Aorta (tissue), 5 donors: ENCODE measurements at regions not wholly inside any gene's neighbourhood (a gene's known extent, or its start where the extent isn't known, plus 50 kb on each side); places are given as distances from the start of the nearest gene placed in this dataset.
"Not testable (repeated sequence)": the region's sequence is repeated elsewhere in the genome, so short reads cannot be mapped to it uniquely, and the experiment has no call there.

Experiments
- ATAC-seq: fragments of 200-7000 bp; cut with Tn5 transposase; one replicate; pipeline ENCODE4 v1.9.1; 2022; ENCODE audit warnings: moderate library complexity; ENCODE audit not compliant: low FRiP score
- DNase-seq, 2 donors: peaks; one replicate each; pipeline ENCODE4 v3.0.0-alpha.2; 2020
- H3K27ac ChIP-seq, 2 donors: one replicate each; pipeline ENCODE4 v1.5.1; 2013; ENCODE audit warnings: low read length in 2 of 2, mild to moderate bottlenecking in 2 of 2, moderate library complexity in 2 of 2, control low read depth in 1 of 2, inconsistent platforms in 1 of 2, low read depth in 1 of 2
- H3K27me3 ChIP-seq, 2 donors: one replicate each; pipeline ENCODE4 v1.6.1; 2013; ENCODE audit warnings: control low read depth in 1 of 2, low read length in 1 of 2, mild to moderate bottlenecking in 1 of 2, moderate library complexity in 1 of 2; ENCODE audit not compliant: insufficient read depth in 2 of 2, control insufficient read depth in 1 of 2
- H3K36me3 ChIP-seq, 2 donors: one replicate each; pipeline ENCODE4 v1.6.1; 2013; ENCODE audit warnings: control low read depth in 1 of 2, low read length in 1 of 2, mild to moderate bottlenecking in 1 of 2; ENCODE audit not compliant: insufficient read depth in 2 of 2, control insufficient read depth in 1 of 2
- H3K4me1 ChIP-seq, 2 donors: one replicate each; pipeline ENCODE4 v1.6.1; 2013; ENCODE audit warnings: low read length in 2 of 2, control low read depth in 1 of 2, mild to moderate bottlenecking in 1 of 2, moderate library complexity in 1 of 2; ENCODE audit not compliant: insufficient read depth in 2 of 2, control insufficient read depth in 1 of 2
- H3K4me3 ChIP-seq, 2 donors: one replicate each; pipeline ENCODE4 v1.5.1; 2013; ENCODE audit warnings: low read length in 2 of 2, control low read depth in 1 of 2, mild to moderate bottlenecking in 1 of 2
- H3K9me3 ChIP-seq: one replicate; pipeline ENCODE4 v1.6.1; 2013; ENCODE audit warnings: mild to moderate bottlenecking, low read length; ENCODE audit not compliant: control insufficient read depth
- WGBS, 2 donors: extraction: QIAGEN DNeasy Blood & Tissue Kit; methylation state at CpG; one replicate each; pipeline ENCODE4 v1.1.7; 2013; 5-methylcytosine and 5-hydroxymethylcytosine counted together
- intact Hi-C, 2 donors: fragments of 100-400 bp; cut with DNase I; formaldehyde crosslinking; loops; one replicate each; pipeline versions ENCODE4 v1.14.2 to v1.15.0; 2022
- donor health status: healthy with polysubstance abuse.
- donor health status: Bipolar disorder and iron deficiency.
- donor health status: DM: no; HTN: no; CAD: no.
- donor health status: DM: no; HTN: no; CAD: no.
- donor health status: DM: yes; HTN: yes; CAD: no.

- H3K27me3 ChIP-seq, H3K4me3 ChIP-seq, H3K36me3 ChIP-seq, ATAC-seq, H3K4me1 ChIP-seq, H3K9me3 ChIP-seq, DNase-seq, H3K27ac ChIP-seq, intact Hi-C loops: not testable (repeated sequence)
- 76 to 95% methylated on average over 6 of the region's 6 CpGs for WGBS, 2 donors
These were observed 52.2 kb downstream of the ACTRT1 start for GRCh38 chrX:128000033-128000432.

DNA sequence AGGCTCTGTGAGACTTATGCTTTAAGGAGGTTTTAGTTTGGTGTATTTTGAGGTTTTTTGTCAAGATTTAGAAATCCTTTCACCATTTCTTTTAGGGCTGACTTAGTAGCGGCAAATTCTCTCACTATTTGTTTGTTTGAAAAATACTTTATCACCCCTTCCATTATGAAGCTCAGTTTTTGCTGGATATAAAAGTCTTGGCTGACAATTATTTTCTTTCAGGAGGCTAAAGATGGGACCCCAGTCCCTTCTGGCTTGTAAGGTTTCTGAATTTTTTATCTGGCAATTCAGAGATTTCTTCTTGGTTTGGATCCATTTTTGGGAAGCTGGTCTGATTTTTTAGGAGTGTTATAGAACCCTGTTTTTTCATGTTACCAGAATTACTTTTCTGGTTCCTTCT, 88.5 kb downstream of the ACTRT1 start:
- no peaks in the 10 kb centered on the region for H3K4me1 ChIP-seq
- DNase-seq, result no peak
- 93 to 95% methylated on average over 1 of the region's 1 CpG for WGBS, 2 donors
- H3K9me3 ChIP-seq, result no peaks in the 10 kb centered on the region
- no peaks in the 10 kb centered on the region for H3K27me3 ChIP-seq
- H3K4me3 ChIP-seq, result no peak overlapping the region
- no peak overlapping the region for H3K27ac ChIP-seq
- intact Hi-C loops, result no loop called here
- H3K36me3 ChIP-seq, result no peaks in the 10 kb centered on the region
- ATAC-seq, result no peak

DNA sequence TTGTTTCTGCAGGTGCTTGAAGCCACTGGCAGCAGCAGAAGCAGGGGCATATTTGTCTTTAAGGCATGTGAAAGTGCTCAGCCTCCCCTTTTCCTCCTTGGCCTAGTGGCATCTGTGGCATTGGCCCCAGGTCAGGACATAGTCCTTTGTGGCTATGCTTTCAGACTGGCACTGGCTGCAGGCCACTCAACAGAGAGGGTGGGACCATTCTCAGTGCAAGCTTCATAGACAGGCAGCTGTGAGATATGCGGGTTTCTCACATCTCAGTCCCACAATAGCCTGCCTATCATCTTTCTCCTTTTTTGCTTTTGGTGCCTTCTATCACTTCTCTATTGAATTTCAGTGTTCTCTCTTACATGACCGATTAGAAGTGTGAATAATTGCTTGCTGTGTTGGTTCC, 104.8 kb downstream of the ACTRT1 start:
- no peak overlapping the region for H3K4me3 ChIP-seq
- H3K27ac ChIP-seq, result no peak overlapping the region
- H3K36me3 ChIP-seq, result no peaks in the 10 kb centered on the region
- no peaks in the 10 kb centered on the region for H3K4me1 ChIP-seq
- H3K27me3 ChIP-seq, result no peaks in the 10 kb centered on the region
- ATAC-seq, result no peak
- 62 to 77% methylated on average over 2 of the region's 2 CpGs for WGBS, 2 donors
- intact Hi-C loops, result no loop called here
- H3K9me3 ChIP-seq, result no peaks in the 10 kb centered on the region
- no peak for DNase-seq

DNA sequence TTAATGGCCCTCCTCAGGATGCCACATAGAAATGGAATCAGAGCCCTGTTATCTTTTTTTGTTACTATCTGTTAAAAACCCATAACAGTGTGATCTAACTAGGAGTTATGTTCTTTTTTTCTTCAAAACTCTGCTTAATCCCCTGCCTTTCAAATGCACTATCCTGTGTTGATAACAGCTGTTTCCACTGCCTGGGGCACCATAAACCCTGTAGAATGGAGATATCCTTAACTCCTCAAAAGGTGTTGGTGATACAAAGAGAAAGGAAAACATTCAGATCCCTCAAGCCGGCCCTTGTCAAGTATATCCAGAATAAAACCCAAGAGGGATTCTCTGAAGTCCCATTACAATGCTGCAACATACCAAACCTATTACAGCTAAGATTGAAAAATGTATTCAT, 108.6 kb downstream of the ACTRT1 start:
- H3K27ac ChIP-seq, result no peak overlapping the region
- no peaks in the 10 kb centered on the region for H3K4me1 ChIP-seq
- ATAC-seq (no peak), DNase-seq (no peak)
- H3K9me3 ChIP-seq, result no peaks in the 10 kb centered on the region
- H3K36me3 ChIP-seq, result no peaks in the 10 kb centered on the region
- H3K27me3 ChIP-seq, result no peaks in the 10 kb centered on the region
- 19 to 28% methylated on average over 1 of the region's 1 CpG for WGBS, 2 donors
- intact Hi-C loops, result no loop called here
- H3K4me3 ChIP-seq, result no peak overlapping the region

GRCh38 chrX:127908384-127908783, 143.8 kb downstream of the ACTRT1 start:
- WGBS, 2 donors, result 50 to 62% methylated on average over 6 of the region's 6 CpGs
- H3K9me3 ChIP-seq, result no peaks in the 10 kb centered on the region
- H3K36me3 ChIP-seq, result no peaks in the 10 kb centered on the region
- H3K4me3 ChIP-seq, result no peak overlapping the region
- DNase-seq (no peak), ATAC-seq (no peak)
- intact Hi-C loops, result no loop called here
- no peaks in the 10 kb centered on the region for H3K27me3 ChIP-seq
- no peaks in the 10 kb centered on the region for H3K4me1 ChIP-seq
- no peak overlapping the region for H3K27ac ChIP-seq

- WGBS, 2 donors, result 64 to 86% methylated on average over 2 of the region's 2 CpGs
- no peak for ATAC-seq
- H3K36me3 ChIP-seq, result no peaks in the 10 kb centered on the region
- no peaks in the 10 kb centered on the region for H3K4me1 ChIP-seq
- no peak overlapping the region for H3K4me3 ChIP-seq
- H3K27ac ChIP-seq, result no peak overlapping the region
- H3K27me3 ChIP-seq, result no peaks in the 10 kb centered on the region
- intact Hi-C loops, result no loop called here
- no peaks in the 10 kb centered on the region for H3K9me3 ChIP-seq
- no peak for DNase-seq
These were observed 163.4 kb downstream of the ACTRT1 start for GRCh38 chrX:127888767-127889166.

DNA sequence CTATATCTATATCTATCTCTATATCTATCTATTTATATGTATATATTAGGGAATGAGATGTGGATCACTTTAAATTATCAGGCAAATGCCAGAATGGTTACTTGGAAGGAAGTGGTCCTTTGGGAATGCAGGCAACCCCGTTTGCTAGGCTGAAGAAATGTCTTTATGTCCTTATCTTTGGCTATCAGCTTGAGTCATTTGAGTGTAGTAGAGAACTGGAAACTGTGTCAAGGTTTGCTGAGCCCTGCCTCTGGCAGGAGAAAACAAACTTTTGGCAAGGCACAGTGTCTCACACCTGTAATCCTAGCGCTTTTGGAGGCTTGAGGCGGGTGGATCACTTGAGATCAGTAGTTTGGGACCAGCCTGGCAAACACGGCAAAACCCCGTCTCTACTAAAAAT, 167.3 kb downstream of the ACTRT1 start:
- Histone ChIP-seq H3K27ac (no peak overlapping the region), H3K36me3 (no peaks in the 10 kb centered on the region), H3K27me3 (no peaks in the 10 kb centered on the region), H3K9me3 (no peaks in the 10 kb centered on the region), H3K4me1 (no peaks in the 10 kb centered on the region), H3K4me3 (no peak overlapping the region)
- DNase-seq (no peak), ATAC-seq (no peak)
- 59 to 72% methylated on average over 5 of the region's 5 CpGs for WGBS, 2 donors
- intact Hi-C loops, result no loop called here

DNA sequence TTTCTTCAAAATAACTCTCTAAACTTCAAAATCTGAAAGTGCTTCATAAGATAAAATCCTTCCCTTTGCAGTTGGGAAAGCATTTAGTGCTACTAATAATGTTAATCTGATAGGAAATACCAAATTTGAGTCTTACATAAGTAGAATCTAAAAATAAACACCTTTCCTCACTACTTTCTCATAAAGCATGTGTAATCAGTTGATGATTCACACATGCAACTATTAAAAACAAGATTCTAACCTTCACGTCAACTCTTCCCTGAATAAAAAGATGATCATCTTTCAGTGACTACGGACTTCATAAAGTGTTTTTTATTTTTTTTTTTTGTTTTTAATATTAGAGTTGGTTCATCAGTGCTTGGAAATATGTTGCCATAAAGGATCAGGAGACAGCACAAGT, 172.6 kb downstream of the ACTRT1 start:
- DNase-seq (no peak), ATAC-seq (no peak)
- WGBS, 2 donors, result 29 to 45% methylated on average over 2 of the region's 2 CpGs
- Histone ChIP-seq H3K9me3 (no peaks in the 10 kb centered on the region), H3K27ac (no peak overlapping the region), H3K4me3 (no peak overlapping the region), H3K36me3 (no peaks in the 10 kb centered on the region), H3K4me1 (no peaks in the 10 kb centered on the region), H3K27me3 (no peaks in the 10 kb centered on the region)
- intact Hi-C loops, result no loop called here

- 56 to 60% methylated on average over 3 of the region's 3 CpGs for WGBS, 2 donors
- no peak for ATAC-seq
- no peak overlapping the region for H3K27ac ChIP-seq
- no peaks in the 10 kb centered on the region for H3K4me1 ChIP-seq
- no peaks in the 10 kb centered on the region for H3K36me3 ChIP-seq
- no peak for DNase-seq
- no peak overlapping the region for H3K4me3 ChIP-seq
- intact Hi-C loops, result no loop called here
- H3K27me3 ChIP-seq, result no peaks in the 10 kb centered on the region
- no peaks in the 10 kb centered on the region for H3K9me3 ChIP-seq
These were observed 174.9 kb downstream of the ACTRT1 start for GRCh38 chrX:127877318-127877717.
